Spinal cord (tissue), 9 donors: ENCODE measurements at regions not wholly inside any gene's neighbourhood (a gene's known extent, or its start where the extent isn't known, plus 50 kb on each side); places are given as distances from the start of the nearest gene placed in this dataset.
A peak's percentile ranks its signal among the peaks of the same experiment; 100 is the strongest.
"Not testable (repeated sequence)": the region's sequence is repeated elsewhere in the genome, so short reads cannot be mapped to it uniquely, and the experiment has no call there.

ENCODE experiments used
- DNase-seq, 6 donors: peaks; one replicate each; pipeline versions ENCODE4 v3.0.0 to v3.0.0-alpha.2; 2013 to 2015; ENCODE audit warnings: low spot score in 6 of 6, low read depth in 4 of 6
- H3K27ac ChIP-seq: one replicate; pipeline ENCODE4 v1.5.1; 2013; ENCODE audit warnings: low read depth, low read length, control low read depth
- H3K27me3 ChIP-seq: one replicate; pipeline ENCODE4 v1.6.1; 2013; ENCODE audit warnings: low read length; ENCODE audit not compliant: control insufficient read depth, insufficient read depth
- H3K36me3 ChIP-seq: one replicate; pipeline ENCODE4 v1.6.1; 2013; ENCODE audit warnings: low read length; ENCODE audit not compliant: control insufficient read depth, insufficient read depth
- H3K4me1 ChIP-seq: one replicate; pipeline ENCODE4 v1.6.1; 2013; ENCODE audit warnings: low read length; ENCODE audit not compliant: control insufficient read depth, insufficient read depth
- H3K4me3 ChIP-seq: one replicate; pipeline ENCODE4 v1.5.1; 2013; ENCODE audit warnings: low read depth, low read length, control low read depth
- H3K9me3 ChIP-seq: one replicate; pipeline ENCODE4 v1.6.1; 2013; ENCODE audit warnings: low read length; ENCODE audit not compliant: control insufficient read depth, insufficient read depth
- WGBS: methylation state at CpG from one replicate; pipeline ENCODE4 v1.1.5; 2013; ENCODE audit warnings: missing lambda C conversion rate; ENCODE audit not compliant: insufficient coverage; 5-methylcytosine and 5-hydroxymethylcytosine counted together
- donor health status: healthy.

DNA sequence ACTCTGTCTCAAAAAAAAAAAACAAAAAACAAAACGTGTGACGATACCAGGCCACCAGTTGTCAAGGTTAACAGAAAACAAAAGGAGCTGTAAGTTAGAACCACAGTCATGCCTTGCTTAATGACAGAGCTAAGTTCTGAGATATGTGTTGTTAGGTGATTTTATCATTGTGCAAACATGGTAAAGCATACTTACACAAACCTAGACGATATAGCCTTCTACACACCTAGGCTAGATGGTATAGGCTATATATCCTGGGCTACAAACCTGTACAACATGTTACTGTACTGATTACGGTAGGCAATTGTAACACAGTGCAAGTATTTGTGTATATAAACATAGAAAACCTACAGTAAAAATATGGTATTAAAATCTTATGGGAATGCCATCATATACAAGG, 564.2 kb downstream of the HTR7 start:
- WGBS: no CpG with 5 or more reads among the region's 4 CpGs
- H3K4me3 ChIP-seq: no peak overlapping the region
- H3K27me3 ChIP-seq: no peaks in the 10 kb centered on the region
- no peak overlapping the region for H3K27ac ChIP-seq
- H3K4me1 ChIP-seq: no peaks in the 10 kb centered on the region
- no peaks in the 10 kb centered on the region for H3K9me3 ChIP-seq
- H3K36me3 ChIP-seq: no peaks in the 10 kb centered on the region
- DNase-seq: no peak

DNA sequence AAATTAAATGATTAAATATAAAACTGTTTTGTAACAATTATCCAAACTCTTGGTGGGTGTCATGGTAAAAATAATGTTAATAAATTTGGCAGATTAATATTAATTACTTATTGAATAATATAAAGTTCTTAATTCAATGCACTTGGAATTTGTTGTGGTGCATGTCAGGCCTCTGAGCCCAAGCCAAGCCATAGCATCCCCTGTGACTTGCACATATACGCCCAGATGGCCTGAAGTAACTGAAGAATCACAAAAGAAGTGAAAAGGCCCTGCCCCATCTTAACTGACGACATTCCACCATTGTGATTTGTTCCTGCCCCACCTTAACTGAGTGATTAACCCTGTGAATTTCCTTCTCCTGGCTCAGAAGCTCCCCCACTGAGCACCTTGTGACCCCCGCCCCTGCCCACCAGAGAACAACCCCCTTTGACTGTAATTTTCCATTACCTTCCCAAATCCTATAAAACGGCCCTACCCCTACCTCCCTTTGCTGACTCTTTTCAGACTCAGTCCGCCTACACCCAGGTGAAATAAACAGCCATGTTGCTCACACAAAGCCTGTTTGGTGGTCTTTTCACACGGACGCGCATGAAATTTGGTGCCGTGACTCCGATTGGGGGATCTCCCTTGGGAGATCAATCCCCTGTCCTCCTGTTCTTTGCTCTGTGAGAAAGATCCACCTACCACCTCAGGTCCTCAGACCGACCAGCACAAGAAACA, 562.9 kb downstream of the HTR7 start:
- H3K4me1 ChIP-seq, H3K27me3 ChIP-seq, DNase-seq, H3K27ac ChIP-seq, H3K4me3 ChIP-seq, H3K9me3 ChIP-seq, H3K36me3 ChIP-seq: not testable (repeated sequence)
- 92% methylated on average over 10 of the region's 11 CpGs for WGBS

DNA sequence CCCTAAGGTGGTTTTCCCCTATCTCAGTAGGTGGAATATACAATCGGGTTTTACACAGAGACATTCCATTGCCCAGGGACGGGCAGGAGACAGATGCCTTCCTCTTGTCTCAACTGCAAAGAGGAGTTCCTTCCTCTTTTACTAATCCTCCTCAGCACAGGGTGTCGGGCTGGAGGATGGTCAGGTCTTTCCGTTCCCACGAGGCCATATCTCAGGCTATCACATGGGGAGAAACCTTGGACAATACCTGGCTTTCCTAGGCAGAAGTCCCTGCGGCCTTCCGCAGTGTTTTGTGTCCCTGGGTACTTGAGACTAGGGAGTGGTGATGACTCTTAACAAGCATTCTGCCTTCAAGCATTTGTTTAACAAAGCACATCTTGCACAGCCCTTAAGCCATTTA, 555.8 kb downstream of the HTR7 start:
- DNase-seq: not testable (repeated sequence)
- WGBS: no CpG with 5 or more reads among the region's 7 CpGs

DNA sequence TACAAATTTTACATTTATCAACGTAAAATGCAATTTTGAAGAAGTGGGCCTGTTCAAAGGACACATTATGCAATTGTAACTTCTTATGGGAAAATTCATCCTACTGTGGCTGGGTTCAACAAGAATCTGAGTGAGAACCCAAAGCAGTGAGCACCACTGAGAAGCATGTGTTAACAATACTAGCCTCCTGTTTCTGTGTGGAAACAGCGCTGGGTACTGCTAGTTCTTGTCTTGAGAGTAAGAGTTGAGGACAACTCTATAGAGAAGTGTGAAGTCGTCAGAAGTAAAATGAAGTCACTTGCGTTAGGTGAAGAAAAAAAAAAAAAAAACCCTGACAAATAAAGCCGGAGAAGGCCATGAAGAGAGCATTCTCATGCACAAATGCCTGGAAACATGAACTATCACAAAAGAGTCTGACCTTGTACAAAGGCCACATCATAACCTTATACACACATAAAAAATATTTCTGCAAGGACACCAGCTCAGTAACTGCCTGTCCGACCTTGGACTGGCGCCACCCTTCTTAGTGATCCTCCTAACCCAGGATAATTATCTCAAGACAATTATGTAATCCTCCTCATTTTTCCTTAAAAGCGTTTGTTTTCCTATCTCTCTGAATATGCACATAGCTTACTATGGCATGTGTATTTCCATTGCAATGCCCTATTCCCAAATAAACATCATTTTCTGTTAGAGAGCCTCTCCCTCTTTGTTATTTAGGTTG, 554.9 kb downstream of the HTR7 start:
- H3K27me3 ChIP-seq: no peaks in the 10 kb centered on the region
- no peaks in the 10 kb centered on the region for H3K4me1 ChIP-seq
- H3K27ac ChIP-seq: no peak overlapping the region
- H3K4me3 ChIP-seq: no peak overlapping the region
- WGBS: 90% methylated on average over 4 of the region's 8 CpGs
- no peaks in the 10 kb centered on the region for H3K9me3 ChIP-seq
- no peak for DNase-seq
- no peaks in the 10 kb centered on the region for H3K36me3 ChIP-seq

More for the DNA sequence above, 555.8 kb downstream of the HTR7 start:
- not testable (repeated sequence) for H3K4me3 ChIP-seq, H3K4me1 ChIP-seq, H3K36me3 ChIP-seq, H3K9me3 ChIP-seq, H3K27me3 ChIP-seq, H3K27ac ChIP-seq

DNA sequence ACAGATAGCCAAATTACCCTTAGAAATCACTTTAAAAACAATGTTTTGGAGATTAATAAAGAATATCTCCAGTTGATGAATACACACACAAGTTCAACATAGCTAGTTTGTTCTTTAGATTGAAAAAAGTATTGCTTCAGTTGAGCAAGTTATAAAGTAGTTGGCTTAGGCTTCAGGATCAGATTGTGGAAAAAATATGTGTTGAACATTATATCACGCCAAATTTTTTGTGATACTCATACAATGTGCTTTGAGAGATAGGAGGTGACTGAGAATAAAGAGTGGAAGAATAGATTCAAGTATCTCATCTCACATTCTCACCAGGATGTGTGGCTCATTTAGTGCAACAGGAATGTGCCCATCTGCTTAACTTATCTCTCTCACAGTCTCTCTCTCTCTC, 553.3 kb downstream of the HTR7 start:
- Histone ChIP-seq H3K4me3 (no peak overlapping the region), H3K36me3 (no peaks in the 10 kb centered on the region), H3K27me3 (no peaks in the 10 kb centered on the region), H3K9me3 (no peaks in the 10 kb centered on the region), H3K27ac (no peak overlapping the region), H3K4me1 (no peaks in the 10 kb centered on the region)
- no peak for DNase-seq
- no CpG with 5 or more reads among the region's 1 CpG for WGBS

DNA sequence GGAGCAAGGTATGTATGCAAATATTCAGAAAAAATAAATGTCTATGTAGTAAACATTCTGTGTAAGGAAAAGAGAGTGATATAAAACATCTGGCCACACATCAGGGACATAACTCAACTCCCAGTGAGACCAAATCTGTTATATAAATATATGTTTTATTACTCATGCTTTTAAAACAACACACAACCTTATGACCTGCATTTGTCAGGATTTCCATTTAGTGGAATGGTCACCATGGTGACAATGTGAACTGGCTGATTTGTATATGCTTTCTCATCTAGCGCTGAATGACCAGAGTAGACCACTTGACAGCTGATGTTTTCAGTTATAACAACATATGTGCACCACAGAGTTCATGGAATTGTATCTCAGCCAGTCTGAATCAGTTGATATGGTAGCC, 551.7 kb downstream of the HTR7 start:
- H3K4me1 ChIP-seq: no peaks in the 10 kb centered on the region
- H3K9me3 ChIP-seq: no peaks in the 10 kb centered on the region
- no peaks in the 10 kb centered on the region for H3K27me3 ChIP-seq
- H3K27ac ChIP-seq: no peak overlapping the region
- no CpG with 5 or more reads among the region's 1 CpG for WGBS
- H3K4me3 ChIP-seq: no peak overlapping the region
- peak in 1 of 6 donors; percentile 28 for DNase-seq
- H3K36me3 ChIP-seq: no peaks in the 10 kb centered on the region

DNA sequence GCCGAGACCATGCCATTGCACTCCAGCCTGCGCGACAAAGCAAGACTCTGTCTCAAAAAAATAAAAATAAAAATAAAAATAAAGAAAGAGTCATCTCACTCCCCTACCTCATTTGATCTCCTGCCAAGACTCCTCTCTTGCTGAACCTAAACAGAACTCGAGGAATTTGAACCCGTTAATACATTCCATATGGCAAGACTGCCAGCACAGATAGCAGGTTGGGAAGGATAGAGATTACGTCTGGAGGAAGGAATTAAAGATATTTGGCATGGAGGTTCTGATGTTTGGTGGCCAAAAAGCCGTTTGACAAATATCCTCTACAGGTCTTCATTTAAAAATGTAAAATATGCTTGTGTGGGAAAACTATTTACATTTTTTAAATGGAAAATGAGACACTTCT, 549.6 kb downstream of the HTR7 start:
- DNase-seq: no peak
- Histone ChIP-seq H3K27ac (no peak overlapping the region), H3K36me3 (no peaks in the 10 kb centered on the region), H3K4me3 (no peak overlapping the region), H3K4me1 (no peaks in the 10 kb centered on the region), H3K27me3 (no peaks in the 10 kb centered on the region), H3K9me3 (no peaks in the 10 kb centered on the region)
- WGBS: no CpG with 5 or more reads among the region's 7 CpGs

DNA sequence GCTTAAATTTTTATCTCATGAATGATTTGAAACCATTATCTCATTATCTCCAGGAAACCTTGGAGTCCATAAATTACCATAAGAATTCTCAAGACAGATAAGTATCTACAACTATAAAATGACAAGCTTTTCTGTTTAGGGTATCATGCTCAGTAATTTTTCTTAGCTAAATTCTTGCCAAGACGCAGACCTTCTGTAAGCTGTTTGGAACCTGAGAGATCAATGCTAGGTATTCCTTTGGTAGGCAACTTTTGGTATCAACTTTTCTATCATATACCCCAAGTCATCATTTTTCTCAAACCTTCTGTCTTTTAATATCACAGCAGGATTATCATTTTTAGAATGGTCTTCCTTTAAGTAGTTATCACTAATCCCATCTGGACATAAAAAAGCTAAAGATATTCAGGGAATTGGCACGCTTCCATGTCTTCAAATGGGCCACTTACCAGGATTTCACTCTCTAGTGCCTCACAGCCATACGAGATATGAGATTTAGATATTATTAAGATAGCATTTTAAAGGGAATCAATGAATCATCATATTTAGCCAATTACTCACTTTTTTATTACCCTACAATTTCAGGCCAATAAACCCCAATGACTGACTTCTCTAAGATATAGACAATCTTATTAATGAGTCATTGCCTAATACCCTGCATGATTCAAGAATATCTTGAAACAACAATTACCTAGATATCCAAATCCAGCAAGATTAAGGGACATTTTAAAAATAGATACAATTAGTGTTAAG, 544.1 kb downstream of the HTR7 start:
- no peaks in the 10 kb centered on the region for H3K4me1 ChIP-seq
- DNase-seq: peak in 1 of 6 donors; percentile 19
- no peak overlapping the region for H3K27ac ChIP-seq
- no peak overlapping the region for H3K4me3 ChIP-seq
- no CpG with 5 or more reads among the region's 3 CpGs for WGBS
- no peaks in the 10 kb centered on the region for H3K27me3 ChIP-seq
- no peaks in the 10 kb centered on the region for H3K9me3 ChIP-seq
- H3K36me3 ChIP-seq: no peaks in the 10 kb centered on the region

DNA sequence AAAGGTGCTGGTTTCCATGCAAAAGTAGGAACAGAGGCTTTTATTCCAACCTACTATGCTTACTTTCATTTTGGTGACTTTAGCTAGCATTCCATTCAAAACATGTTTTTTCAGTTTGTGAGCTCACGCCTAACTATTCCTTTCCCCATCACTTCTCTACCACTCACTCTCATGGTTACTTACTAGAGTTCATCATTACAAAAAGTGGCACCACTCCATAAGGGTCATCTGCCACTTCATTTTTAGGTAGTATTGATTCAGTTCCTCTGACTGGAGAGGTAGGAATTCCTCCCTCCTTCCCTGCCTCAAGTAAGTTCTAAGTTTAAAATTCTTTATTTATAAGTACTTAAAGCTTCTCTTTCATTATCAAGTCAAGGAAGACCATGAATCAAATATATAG, 543.1 kb downstream of the HTR7 start:
- H3K4me3 ChIP-seq: no peak overlapping the region
- no peaks in the 10 kb centered on the region for H3K9me3 ChIP-seq
- no peaks in the 10 kb centered on the region for H3K27me3 ChIP-seq
- H3K4me1 ChIP-seq: no peaks in the 10 kb centered on the region
- no peak for DNase-seq
- WGBS: 100% methylated on average over 1 of the region's 1 CpG
- no peaks in the 10 kb centered on the region for H3K36me3 ChIP-seq
- no peak overlapping the region for H3K27ac ChIP-seq
